Thyroid gland (tissue), 4 donors: ENCODE measurements at regions not wholly inside any gene's neighbourhood (a gene's known extent, or its start where the extent isn't known, plus 50 kb on each side); places are given as distances from the start of the nearest gene placed in this dataset.

Experiments
- DNase-seq, 2 donors: peaks; one replicate each; pipeline ENCODE4 v3.0.0-alpha.2; 2019
- H3K27ac ChIP-seq, 3 donors: fragments of 200-600 bp; sonication (generic); 1 replicate in 2 of 3; 2 replicates in 1 of 3; pipeline ENCODE4 v1.5.1; 2016 to 2019; ENCODE audit warnings: mild to moderate bottlenecking in 1 of 3, moderate library complexity in 1 of 3
- H3K27me3 ChIP-seq: fragments of 200-600 bp; sonication (generic); one replicate; pipeline ENCODE4 v1.5.1; 2019
- H3K36me3 ChIP-seq, 2 donors: fragments of 200-600 bp; sonication (generic); one replicate each; pipeline ENCODE4 v1.5.1; 2016 to 2019
- H3K4me1 ChIP-seq, 2 donors: fragments of 200-600 bp; sonication (generic); one replicate each; pipeline ENCODE4 v1.5.1; 2017 to 2019
- H3K4me3 ChIP-seq, 3 donors: fragments of 200-600 bp; sonication (generic); replicated peaks in 1 of 3; 1 replicate in 2 of 3; 2 replicates in 1 of 3; pipeline ENCODE4 v1.5.1; 2016; ENCODE audit warnings: mild to moderate bottlenecking in 1 of 3
- H3K9me3 ChIP-seq: fragments of 200-600 bp; sonication (generic); one replicate; pipeline ENCODE4 v1.5.1; 2017
- POLR2A ChIP-seq, 2 donors: fragments of 450-650 bp; IDR thresholded peaks; one replicate each; pipeline ENCODE4 v1.6.1; 2017; ENCODE audit warnings: antibody characterized with exemption in 2 of 2, mild to moderate bottlenecking in 2 of 2, moderate library complexity in 1 of 2
- WGBS, 2 donors: methylation state at CpG; one replicate each; pipeline ENCODE4 v1.1.5; 2017; 5-methylcytosine and 5-hydroxymethylcytosine counted together
- intact Hi-C: fragments of 100-400 bp; cut with DNase I; formaldehyde crosslinking; loops from one replicate; pipeline ENCODE4 v1.15.1; 2023
- TF ChIP-seq, protein P1 (sequence below), 6 experiments: fragments of 200-600 bp in 3 of 6; fragments of 450-650 bp in 3 of 6; sonication (generic) in 3 of 6; IDR thresholded peaks; one replicate each; pipeline ENCODE4 v1.5.1; 2016 to 2019; ENCODE audit warnings: antibody characterized with exemption in 6 of 6, mild to moderate bottlenecking in 2 of 6, inconsistent platforms in 1 of 6, moderate library complexity in 1 of 6

DNA sequence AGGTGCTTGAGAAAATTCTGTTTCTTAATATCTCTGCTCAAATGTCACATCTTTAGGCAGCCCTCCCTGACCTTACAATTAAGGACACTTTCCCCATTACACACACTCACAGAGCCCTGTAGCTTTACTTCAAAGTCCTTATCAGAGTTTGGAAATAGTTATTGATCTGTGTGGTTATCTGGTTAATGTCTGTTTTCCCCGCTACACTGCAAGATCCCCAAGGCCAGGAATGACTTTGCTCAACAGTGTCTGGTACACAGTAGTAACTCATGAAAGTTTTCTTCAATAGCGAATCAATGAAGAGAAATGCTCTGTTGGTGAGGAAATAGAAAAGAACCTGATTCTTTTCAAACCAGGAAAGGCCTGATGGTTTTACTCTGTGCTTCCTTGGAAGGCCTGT, 554.4 kb downstream of the REEP3 start:
- TF ChIP-seq POLR2A (IDR thresholded peaks at IDR 0.05): no peak
- TF ChIP-seq, protein P1, sequence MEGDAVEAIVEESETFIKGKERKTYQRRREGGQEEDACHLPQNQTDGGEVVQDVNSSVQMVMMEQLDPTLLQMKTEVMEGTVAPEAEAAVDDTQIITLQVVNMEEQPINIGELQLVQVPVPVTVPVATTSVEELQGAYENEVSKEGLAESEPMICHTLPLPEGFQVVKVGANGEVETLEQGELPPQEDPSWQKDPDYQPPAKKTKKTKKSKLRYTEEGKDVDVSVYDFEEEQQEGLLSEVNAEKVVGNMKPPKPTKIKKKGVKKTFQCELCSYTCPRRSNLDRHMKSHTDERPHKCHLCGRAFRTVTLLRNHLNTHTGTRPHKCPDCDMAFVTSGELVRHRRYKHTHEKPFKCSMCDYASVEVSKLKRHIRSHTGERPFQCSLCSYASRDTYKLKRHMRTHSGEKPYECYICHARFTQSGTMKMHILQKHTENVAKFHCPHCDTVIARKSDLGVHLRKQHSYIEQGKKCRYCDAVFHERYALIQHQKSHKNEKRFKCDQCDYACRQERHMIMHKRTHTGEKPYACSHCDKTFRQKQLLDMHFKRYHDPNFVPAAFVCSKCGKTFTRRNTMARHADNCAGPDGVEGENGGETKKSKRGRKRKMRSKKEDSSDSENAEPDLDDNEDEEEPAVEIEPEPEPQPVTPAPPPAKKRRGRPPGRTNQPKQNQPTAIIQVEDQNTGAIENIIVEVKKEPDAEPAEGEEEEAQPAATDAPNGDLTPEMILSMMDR (IDR thresholded peaks at IDR 0.05): no peak
- 96 to 100% methylated on average over 2 of the region's 2 CpGs for WGBS, 2 donors
- no peaks in the 10 kb centered on the region for H3K27me3 ChIP-seq
- DNase-seq: no peak
- no peaks in the 10 kb centered on the region for H3K9me3 ChIP-seq
- no peaks in the 10 kb centered on the region for H3K36me3 ChIP-seq
- no peak overlapping the region for H3K4me3 ChIP-seq
- H3K4me1 ChIP-seq: no peaks in the 10 kb centered on the region
- intact Hi-C loops: no loop called here
- no peak overlapping the region for H3K27ac ChIP-seq

DNA sequence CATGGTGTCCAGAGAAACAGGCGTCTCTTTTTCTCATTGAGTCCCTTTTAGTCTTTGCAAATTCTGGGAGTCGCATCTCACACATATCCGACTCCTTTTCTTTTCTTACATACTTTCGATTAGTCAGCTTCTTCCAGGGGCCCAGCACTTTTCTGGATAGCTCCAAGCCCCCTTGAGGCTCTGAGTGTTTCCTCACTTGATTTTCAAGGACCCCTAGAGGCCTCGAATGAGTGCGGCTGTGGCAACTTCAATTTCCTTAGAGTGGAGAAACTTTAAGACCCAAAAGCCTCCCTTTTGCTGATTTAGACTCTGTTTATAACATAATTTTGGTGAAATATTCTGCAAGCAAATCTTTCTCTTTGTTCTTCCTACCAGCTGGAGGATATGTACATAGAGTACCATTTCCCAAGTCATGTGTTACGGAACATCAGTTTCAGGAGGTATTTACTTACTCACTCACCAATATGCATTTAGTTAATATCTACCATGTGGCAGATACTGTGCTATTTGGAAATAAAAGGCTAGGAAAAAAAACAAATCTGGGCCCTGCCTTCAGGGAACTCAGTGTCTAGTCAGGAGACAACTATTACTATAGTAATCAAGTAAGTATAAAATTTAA, 555.2 kb downstream of the REEP3 start:
- TF ChIP-seq, protein P1 (IDR thresholded peaks at IDR 0.05): no peak
- no peak for TF ChIP-seq POLR2A (IDR thresholded peaks at IDR 0.05)

DNA sequence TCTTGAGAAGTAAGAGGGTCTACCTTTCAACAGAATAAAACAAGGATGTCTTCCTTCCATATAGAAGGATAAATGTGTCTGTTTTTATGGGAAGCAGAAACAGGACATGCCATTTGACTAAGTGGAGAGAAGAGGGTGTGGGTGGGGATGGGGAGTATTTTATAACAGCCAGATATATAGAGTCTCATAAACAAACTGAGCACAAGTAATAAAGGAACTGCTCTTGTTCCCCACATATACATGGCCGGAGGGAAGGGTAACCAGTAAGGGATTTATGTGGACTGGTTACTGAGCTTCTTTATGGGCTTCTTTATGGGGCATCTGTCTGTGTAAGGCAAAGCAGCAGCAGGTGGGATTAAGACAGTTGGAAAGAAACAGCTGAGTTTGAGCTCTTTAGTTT, 558.1 kb downstream of the REEP3 start:
- no peaks in the 10 kb centered on the region for H3K4me1 ChIP-seq
- no peaks in the 10 kb centered on the region for H3K9me3 ChIP-seq
- no peak overlapping the region for H3K27ac ChIP-seq
- no peaks in the 10 kb centered on the region for H3K36me3 ChIP-seq
- no peak overlapping the region for H3K4me3 ChIP-seq
- no peak for TF ChIP-seq POLR2A (IDR thresholded peaks at IDR 0.05)
- TF ChIP-seq, protein P1 (IDR thresholded peaks at IDR 0.05): no peak
- no peak for DNase-seq
- WGBS, 2 donors: 84 to 91% methylated on average over 1 of the region's 1 CpG
- H3K27me3 ChIP-seq: no peaks in the 10 kb centered on the region
- intact Hi-C loops: no loop called here

More for the DNA sequence above, 555.2 kb downstream of the REEP3 start:
- 56 to 69% methylated on average over 7 of the region's 7 CpGs for WGBS, 2 donors
- no peak overlapping the region for H3K4me3 ChIP-seq
- no peaks in the 10 kb centered on the region for H3K27me3 ChIP-seq
- intact Hi-C loops: no loop called here
- no peak for DNase-seq
- H3K36me3 ChIP-seq: no peaks in the 10 kb centered on the region
- H3K9me3 ChIP-seq: no peaks in the 10 kb centered on the region
- H3K27ac ChIP-seq: no peak overlapping the region
- no peaks in the 10 kb centered on the region for H3K4me1 ChIP-seq

DNA sequence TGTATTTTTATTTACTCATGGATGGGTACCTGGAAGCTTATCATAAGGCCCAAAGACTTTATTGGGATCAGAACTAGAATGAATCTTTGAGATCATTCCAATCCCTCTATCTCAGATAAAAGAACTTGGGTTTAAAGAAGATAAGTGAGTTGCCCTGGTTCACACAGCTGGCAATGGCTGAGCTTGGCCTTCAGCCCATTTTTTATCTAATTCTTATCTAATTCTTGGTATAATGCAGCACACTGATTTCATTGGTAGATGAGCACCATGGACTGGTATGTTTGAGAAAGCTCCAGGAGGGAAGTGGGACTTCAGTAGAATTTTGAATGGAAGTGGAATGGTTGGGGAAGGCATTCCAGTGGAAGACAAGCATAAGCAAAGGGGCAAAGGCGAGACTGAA, 558.9 kb downstream of the REEP3 start:
- TF ChIP-seq POLR2A (IDR thresholded peaks at IDR 0.05): no peak
- TF ChIP-seq, protein P1 (IDR thresholded peaks at IDR 0.05): no peak
- Histone ChIP-seq H3K4me1 (no peaks in the 10 kb centered on the region), H3K9me3 (no peaks in the 10 kb centered on the region), H3K36me3 (no peaks in the 10 kb centered on the region), H3K27ac (no peak overlapping the region), H3K27me3 (no peaks in the 10 kb centered on the region), H3K4me3 (no peak overlapping the region)
- no peak for DNase-seq
- intact Hi-C loops: no loop called here
- WGBS, 2 donors: 98% methylated on average over 1 of the region's 1 CpG

DNA sequence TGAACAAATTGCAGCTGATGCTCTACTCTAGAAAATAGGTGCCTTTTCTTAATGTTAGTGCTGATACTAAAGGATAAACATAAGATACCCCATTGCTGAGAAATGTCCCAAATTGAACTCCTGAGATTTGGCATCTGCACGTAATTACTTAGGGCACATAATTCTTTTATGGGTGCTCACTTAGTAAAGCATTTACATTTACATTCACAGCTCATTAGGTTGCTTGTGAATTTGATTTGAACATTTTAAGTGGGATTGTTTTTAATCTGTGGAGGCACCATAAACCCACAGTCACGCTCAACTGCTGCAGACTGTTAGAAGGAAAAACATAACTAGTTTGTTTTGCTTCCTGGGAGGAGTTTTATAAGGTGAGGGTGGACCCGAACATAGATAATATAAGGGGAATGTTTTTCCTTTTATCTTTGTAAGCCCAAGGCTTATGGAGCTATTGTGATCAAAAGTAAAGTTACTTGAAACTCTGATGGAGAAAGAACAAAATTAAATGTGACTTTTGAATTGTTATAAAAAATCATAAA, 560.8 kb downstream of the REEP3 start:
- no peaks in the 10 kb centered on the region for H3K36me3 ChIP-seq
- 78 to 81% methylated on average over 3 of the region's 3 CpGs for WGBS, 2 donors
- no peak for TF ChIP-seq POLR2A (IDR thresholded peaks at IDR 0.05)
- TF ChIP-seq, protein P1 (IDR thresholded peaks at IDR 0.05): no peak
- no peak for DNase-seq
- H3K4me1 ChIP-seq: no peaks in the 10 kb centered on the region
- no peaks in the 10 kb centered on the region for H3K9me3 ChIP-seq
- H3K27me3 ChIP-seq: no peaks in the 10 kb centered on the region
- H3K4me3 ChIP-seq: no peak overlapping the region
- intact Hi-C loops: no loop called here
- H3K27ac ChIP-seq: no peak overlapping the region
